Right ventricle myocardium inferior (tissue), 1 donor: ENCODE measurements at regions not wholly inside any gene's neighbourhood (a gene's known extent, or its start where the extent isn't known, plus 50 kb on each side); places are given as distances from the start of the nearest gene placed in this dataset.
A peak's percentile ranks its signal among the peaks of the same experiment; 100 is the strongest.
"Not testable (repeated sequence)": the region's sequence is repeated elsewhere in the genome, so short reads cannot be mapped to it uniquely, and the experiment has no call there.

Source experiments
- ATAC-seq: fragments of 200-7000 bp; cut with Tn5 transposase; one replicate; pipeline ENCODE4 v1.9.1; 2020; ENCODE audit warnings: mild to moderate bottlenecking, moderate library complexity
- DNase-seq: peaks from one replicate; pipeline ENCODE4 v3.0.0; 2021; ENCODE audit errors: missing footprints
- intact Hi-C: fragments of 100-400 bp; cut with DNase I; formaldehyde crosslinking; loops from one replicate; pipeline ENCODE4 v1.11.0; 2022
- donor health status: DM: no; HTN: yes; CAD: no; lungs with severe emphysema.

- DNase-seq, ATAC-seq, intact Hi-C loops: not testable (repeated sequence)
Measured at GRCh38 chr9:61953108-61953507, 763.3 kb downstream of the SPATA31A7 start.

GRCh38 chr9:61971635-61972034 lies 781.8 kb downstream of the SPATA31A7 start:
- ATAC-seq, result not testable (repeated sequence)

GRCh38 chr9:61974501-61974900 lies 784.7 kb downstream of the SPATA31A7 start:
- ATAC-seq, intact Hi-C loops, DNase-seq: not testable (repeated sequence)

More at GRCh38 chr9:61971635-61972034, 781.8 kb downstream of the SPATA31A7 start:
- DNase-seq, intact Hi-C loops: not testable (repeated sequence)

- intact Hi-C loops, ATAC-seq, DNase-seq: not testable (repeated sequence)
Measured at GRCh38 chr9:61976318-61976717, 786.5 kb downstream of the SPATA31A7 start.

- peak; percentile 17 for DNase-seq
- ATAC-seq, intact Hi-C loops: not testable (repeated sequence)
Measured at GRCh38 chr9:61982727-61983126, 792.9 kb downstream of the SPATA31A7 start.

- intact Hi-C loops, DNase-seq, ATAC-seq: not testable (repeated sequence)
Measured at GRCh38 chr9:61983441-61983840, 793.6 kb downstream of the SPATA31A7 start.

GRCh38 chr9:61983954-61984353 lies 794.1 kb downstream of the SPATA31A7 start:
- ATAC-seq, intact Hi-C loops: not testable (repeated sequence)
- peak; percentile 45 for DNase-seq

- ATAC-seq, DNase-seq, intact Hi-C loops: not testable (repeated sequence)
Measured at GRCh38 chr9:61984513-61984912, 794.7 kb downstream of the SPATA31A7 start.

GRCh38 chr9:61992110-61992509 lies 802.3 kb downstream of the SPATA31A7 start:
- DNase-seq, ATAC-seq, intact Hi-C loops: not testable (repeated sequence)

GRCh38 chr9:62032441-62032840 lies 842.6 kb downstream of the SPATA31A7 start:
- DNase-seq, ATAC-seq, intact Hi-C loops: not testable (repeated sequence)

GRCh38 chr9:62038260-62038659 lies 848.4 kb downstream of the SPATA31A7 start:
- DNase-seq, intact Hi-C loops, ATAC-seq: not testable (repeated sequence)

GRCh38 chr9:62058155-62058554 lies 868.3 kb downstream of the SPATA31A7 start:
- intact Hi-C loops, DNase-seq, ATAC-seq: not testable (repeated sequence)

- DNase-seq, ATAC-seq, intact Hi-C loops: not testable (repeated sequence)
Measured at GRCh38 chr9:62071043-62071442, 881.2 kb downstream of the SPATA31A7 start.

GRCh38 chr9:62073401-62073800 lies 883.6 kb downstream of the SPATA31A7 start:
- DNase-seq, ATAC-seq, intact Hi-C loops: not testable (repeated sequence)

- DNase-seq, ATAC-seq, intact Hi-C loops: not testable (repeated sequence)
Measured at GRCh38 chr9:62084245-62084644, 894.4 kb downstream of the SPATA31A7 start.

- intact Hi-C loops, ATAC-seq, DNase-seq: not testable (repeated sequence)
Measured at GRCh38 chr9:62095714-62096345, 906.0 kb downstream of the SPATA31A7 start.

- peak; percentile 3 for DNase-seq
- ATAC-seq, intact Hi-C loops: not testable (repeated sequence)
Measured at GRCh38 chr9:62110486-62110885, 920.6 kb downstream of the SPATA31A7 start.

GRCh38 chr9:62116951-62117640 lies 927.3 kb downstream of the SPATA31A7 start:
- DNase-seq, ATAC-seq, intact Hi-C loops: not testable (repeated sequence)

GRCh38 chr9:62119656-62120055 lies 929.8 kb downstream of the SPATA31A7 start:
- DNase-seq, intact Hi-C loops: not testable (repeated sequence)

More at GRCh38 chr9:62119656-62120055, 929.8 kb downstream of the SPATA31A7 start:
- not testable (repeated sequence) for ATAC-seq
